NCI-H1930 (cell line): ENCODE measurements at regions not wholly inside any gene's neighbourhood (a gene's known extent, or its start where the extent isn't known, plus 50 kb on each side); places are given as distances from the start of the nearest gene placed in this dataset.
A peak's percentile ranks its signal among the peaks of the same experiment; 100 is the strongest.
"Not testable (repeated sequence)": the region's sequence is repeated elsewhere in the genome, so short reads cannot be mapped to it uniquely, and the experiment has no call there.

ENCODE experiments used
- DNase-seq, 2 experiments: peaks; one replicate each; lab custom pipeline; 2025; lab: John Stamatoyannopoulos, UW

GRCh38 chr14:97944380-97944779, 1147.2 kb downstream of the VRK1 start:
- no peak for DNase-seq

GRCh38 chr14:97945631-97946030, 1148.4 kb downstream of the VRK1 start:
- DNase-seq = no peak

- no peak for DNase-seq
These were observed 1149.1 kb downstream of the VRK1 start for GRCh38 chr14:97946240-97946639.

GRCh38 chr14:97946641-97947040, 1149.5 kb downstream of the VRK1 start:
- DNase-seq = no peak

- no peak for DNase-seq
These were observed 1151.7 kb downstream of the VRK1 start for GRCh38 chr14:97948841-97949240.

GRCh38 chr14:97956581-97957340, 1159.6 kb downstream of the VRK1 start:
- no peak for DNase-seq

- DNase-seq = no peak
These were observed 1162.1 kb downstream of the VRK1 start for GRCh38 chr14:97959251-97959650.

GRCh38 chr14:97960436-97960835, 1163.3 kb downstream of the VRK1 start:
- DNase-seq = no peak

GRCh38 chr14:97970222-97970621, 1173.0 kb downstream of the VRK1 start:
- DNase-seq = no peak

- no peak for DNase-seq
These were observed 1178.0 kb downstream of the VRK1 start for GRCh38 chr14:97975216-97975615.

- no peak for DNase-seq
These were observed 1178.8 kb downstream of the VRK1 start for GRCh38 chr14:97975962-97976361.

- no peak for DNase-seq
These were observed 1179.7 kb downstream of the VRK1 start for GRCh38 chr14:97976861-97977260.

GRCh38 chr14:97977651-97978261, 1180.6 kb downstream of the VRK1 start:
- DNase-seq = no peak

GRCh38 chr14:97978341-97978740, 1181.2 kb downstream of the VRK1 start:
- peak in 1 of 2 experiments; percentile 22 for DNase-seq

GRCh38 chr14:97993508-97994019, 1196.4 kb downstream of the VRK1 start:
- no peak for DNase-seq

GRCh38 chr14:97994020-97994531, 1196.9 kb downstream of the VRK1 start:
- no peak for DNase-seq

GRCh38 chr14:97995038-97995437, 1197.9 kb downstream of the VRK1 start:
- no peak for DNase-seq

- DNase-seq = no peak
These were observed 1198.3 kb downstream of the VRK1 start for GRCh38 chr14:97995531-97995930.

GRCh38 chr14:98006008-98006407, 1208.8 kb downstream of the VRK1 start:
- DNase-seq = no peak

- DNase-seq = no peak
These were observed 1211.4 kb downstream of the VRK1 start for GRCh38 chr14:98008381-98009113.

- not testable (repeated sequence) for DNase-seq
These were observed 1212.0 kb downstream of the VRK1 start for GRCh38 chr14:98009177-98009576.

- no peak for DNase-seq
These were observed 1213.6 kb downstream of the VRK1 start for GRCh38 chr14:98010784-98011183.
